Astrocyte (in vitro differentiated cells and primary cell): ENCODE measurements at regions not wholly inside any gene's neighbourhood (a gene's known extent, or its start where the extent isn't known, plus 50 kb on each side); places are given as distances from the start of the nearest gene placed in this dataset.
"Not testable (repeated sequence)": the region's sequence is repeated elsewhere in the genome, so short reads cannot be mapped to it uniquely, and the experiment has no call there.

Experiments used
- DNase-seq: peaks from one replicate; pipeline ENCODE4 v3.0.0-alpha.2; 2010; ENCODE audit warnings: low read depth
- FAIRE-seq: peaks from 2 replicates; lab custom pipeline; 2011; peaks lifted over from hg19 to GRCh38; lab: Jason Lieb, UNC
- H2AFZ ChIP-seq: 2 replicates; pipeline ENCODE4 v1.6.0; 2012; ENCODE audit warnings: low read depth, low read length, inconsistent platforms
- H3K27ac ChIP-seq: 2 replicates; pipeline ENCODE4 v1.5.1; 2011; ENCODE audit warnings: low read depth, low read length, inconsistent platforms
- H3K27me3 ChIP-seq: 2 replicates; pipeline ENCODE4 v1.6.0; 2011; ENCODE audit warnings: low read length, inconsistent platforms; ENCODE audit not compliant: insufficient read depth
- H3K36me3 ChIP-seq: 2 replicates; pipeline ENCODE4 v1.5.1; 2011; ENCODE audit warnings: low read length, inconsistent platforms; ENCODE audit not compliant: insufficient read depth
- H3K4me1 ChIP-seq: 2 replicates; pipeline ENCODE4 v1.5.1; 2011; ENCODE audit warnings: low read length, inconsistent platforms; ENCODE audit not compliant: insufficient read depth
- H3K4me2 ChIP-seq: 2 replicates; pipeline ENCODE4 v1.6.0; 2012; ENCODE audit warnings: low read length, inconsistent platforms
- H3K4me3 ChIP-seq: 2 replicates; pipeline ENCODE4 v1.5.1; 2011; ENCODE audit warnings: low read depth, mild to moderate bottlenecking, low read length, inconsistent platforms; ENCODE audit not compliant: insufficient read depth
- H3K79me2 ChIP-seq: 2 replicates; pipeline ENCODE4 v1.6.0; 2012; ENCODE audit warnings: mild to moderate bottlenecking, low read length, inconsistent platforms; ENCODE audit not compliant: insufficient read depth
- H3K9ac ChIP-seq: 2 replicates; pipeline ENCODE4 v1.6.0; 2012; ENCODE audit warnings: mild to moderate bottlenecking, low read length, inconsistent platforms
- H3K9me3 ChIP-seq: 2 replicates; pipeline ENCODE4 v1.5.1; 2012; ENCODE audit warnings: low read depth, mild to moderate bottlenecking, low read length, inconsistent platforms; ENCODE audit not compliant: insufficient read depth
- H4K20me1 ChIP-seq: 2 replicates; pipeline ENCODE4 v1.6.0; 2012; ENCODE audit warnings: low read length, inconsistent platforms; ENCODE audit not compliant: insufficient read depth
- H3K27ac Mint-ChIP-seq: one replicate; pipeline ENCODE4 v1.8.0; 2021; ENCODE audit warnings: mild to moderate bottlenecking, mixed read lengths; ENCODE audit not compliant: unreplicated experiment
- H3K27me3 Mint-ChIP-seq: one replicate; pipeline ENCODE4 v1.8.0; 2021; ENCODE audit warnings: low read depth, mixed read lengths; ENCODE audit not compliant: unreplicated experiment
- H3K36me3 Mint-ChIP-seq: one replicate; pipeline ENCODE4 v1.8.0; 2021; ENCODE audit warnings: low read depth, mixed read lengths; ENCODE audit not compliant: unreplicated experiment
- H3K4me1 Mint-ChIP-seq: one replicate; pipeline ENCODE4 v1.8.0; 2021; ENCODE audit warnings: low read depth, mixed read lengths; ENCODE audit not compliant: unreplicated experiment
- H3K4me3 Mint-ChIP-seq: one replicate; pipeline ENCODE4 v1.8.0; 2021; ENCODE audit warnings: mild to moderate bottlenecking, moderate library complexity, mixed read lengths; ENCODE audit not compliant: unreplicated experiment
- H3K9me3 Mint-ChIP-seq: one replicate; pipeline ENCODE4 v1.8.0; 2021; ENCODE audit warnings: mild to moderate bottlenecking, mixed read lengths; ENCODE audit not compliant: unreplicated experiment
- CTCF ChIP-seq: IDR thresholded peaks from 2 replicates; pipeline ENCODE4 v1.5.1; 2011; ENCODE audit warnings: low read depth, mild to moderate bottlenecking, inconsistent platforms, low read length, moderate library complexity; ENCODE audit not compliant: insufficient read depth
- EZH2 ChIP-seq: IDR thresholded peaks from 2 replicates; pipeline ENCODE4 v1.6.1; 2012; ENCODE audit warnings: mild to moderate bottlenecking, low read length, inconsistent platforms; ENCODE audit not compliant: insufficient read depth

- Histone ChIP-seq H3K27ac (no peak overlapping the region), H3K4me3 (no peak overlapping the region), H3K27me3 (peaks cover 13% of the 10 kb centered on the region), H3K9me3 (no peaks in the 10 kb centered on the region), H2AFZ (peak overlapping the region; percentile 92), H3K36me3 (no peaks in the 10 kb centered on the region), H4K20me1 (no peaks in the 10 kb centered on the region), H3K79me2 (no peaks in the 10 kb centered on the region), H3K9ac (no peak overlapping the region), H3K4me2 (peak overlapping the region; percentile 76), H3K4me1 (peaks cover 6% of the 10 kb centered on the region)
- FAIRE-seq (no peak), DNase-seq (no peak)
- Mint-ChIP-seq H3K9me3 (peaks cover 2% of the 10 kb centered on the region), H3K36me3 (no peaks in the 10 kb centered on the region), H3K27me3 (peaks cover 18% of the 10 kb centered on the region), H3K4me1 (peaks cover 1% of the 10 kb centered on the region), H3K4me3 (peak overlapping the region; percentile 77), H3K27ac (peak overlapping the region; percentile 56)
- TF ChIP-seq CTCF (no peak), EZH2 (no peak)
Measured at GRCh38 chr17:21512307-21513011, 136.3 kb downstream of the KCNJ12 start.

- H4K20me1 ChIP-seq: no peaks in the 10 kb centered on the region
- no peaks in the 10 kb centered on the region for H3K79me2 ChIP-seq
- H3K9ac ChIP-seq: no peak overlapping the region
- Mint-ChIP-seq H3K4me1 (peaks cover 5% of the 10 kb centered on the region), H3K27me3 (peaks cover 17% of the 10 kb centered on the region), H3K27ac (no peak overlapping the region), H3K9me3 (peaks cover 2% of the 10 kb centered on the region), H3K36me3 (no peaks in the 10 kb centered on the region), H3K4me3 (no peak overlapping the region)
- peaks cover 6% of the 10 kb centered on the region for H3K4me1 ChIP-seq
- no peaks in the 10 kb centered on the region for H3K9me3 ChIP-seq
- no peak for FAIRE-seq
- TF ChIP-seq EZH2 (no peak), CTCF (peak; percentile 37)
- peak; percentile 24 for DNase-seq
- no peak overlapping the region for H3K27ac ChIP-seq
- peak overlapping the region; percentile 76 for H3K4me2 ChIP-seq
- peaks cover 13% of the 10 kb centered on the region for H3K27me3 ChIP-seq
- H3K4me3 ChIP-seq: no peak overlapping the region
- H2AFZ ChIP-seq: peak overlapping the region; percentile 41
- H3K36me3 ChIP-seq: no peaks in the 10 kb centered on the region
Measured at GRCh38 chr17:21513012-21513570, 136.9 kb downstream of the KCNJ12 start.

- H3K4me1 ChIP-seq, H3K36me3 ChIP-seq, H3K4me2 ChIP-seq, H4K20me1 ChIP-seq, FAIRE-seq, H3K27ac ChIP-seq, H3K9me3 Mint-ChIP-seq, DNase-seq, H3K9ac ChIP-seq, H3K36me3 Mint-ChIP-seq, H3K9me3 ChIP-seq, H3K79me2 ChIP-seq, H3K4me3 Mint-ChIP-seq, H3K4me1 Mint-ChIP-seq, H2AFZ ChIP-seq, H3K27ac Mint-ChIP-seq, H3K4me3 ChIP-seq: not testable (repeated sequence)
- peaks cover 10% of the 10 kb centered on the region for H3K27me3 ChIP-seq
- peaks cover 15% of the 10 kb centered on the region for H3K27me3 Mint-ChIP-seq
Measured at GRCh38 chr17:21514567-21514966, 138.4 kb downstream of the KCNJ12 start.
